NCI-H446 treated with DMSO at 0.1 percent for 48 hours (cell line): ENCODE measurements at regions not wholly inside any gene's neighbourhood (a gene's known extent, or its start where the extent isn't known, plus 50 kb on each side); places are given as distances from the start of the nearest gene placed in this dataset.

Experiments used
- DNase-seq: peaks from one replicate; lab custom pipeline; 2025; lab: John Stamatoyannopoulos, UW

DNA sequence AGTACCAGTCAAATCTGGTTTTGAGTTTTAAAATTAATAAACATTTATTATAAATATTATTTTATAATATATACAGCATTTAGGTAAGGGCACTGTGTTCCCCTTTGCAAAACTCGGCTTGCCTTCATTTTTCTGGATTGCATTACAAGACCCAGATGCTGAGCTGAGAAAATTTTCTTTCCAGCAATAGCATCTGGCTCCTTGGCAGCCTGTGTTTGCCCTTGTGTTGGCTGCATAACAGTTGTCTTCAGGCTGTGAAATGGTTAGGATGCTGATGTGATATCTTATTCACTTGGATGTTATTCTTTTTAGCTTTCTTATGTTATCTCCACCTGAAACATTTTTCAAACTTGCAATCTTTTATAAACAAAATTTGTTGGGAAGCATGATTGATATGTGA, 784.4 kb downstream of the DACH1 start:
- DNase-seq: peak; percentile 13

DNA sequence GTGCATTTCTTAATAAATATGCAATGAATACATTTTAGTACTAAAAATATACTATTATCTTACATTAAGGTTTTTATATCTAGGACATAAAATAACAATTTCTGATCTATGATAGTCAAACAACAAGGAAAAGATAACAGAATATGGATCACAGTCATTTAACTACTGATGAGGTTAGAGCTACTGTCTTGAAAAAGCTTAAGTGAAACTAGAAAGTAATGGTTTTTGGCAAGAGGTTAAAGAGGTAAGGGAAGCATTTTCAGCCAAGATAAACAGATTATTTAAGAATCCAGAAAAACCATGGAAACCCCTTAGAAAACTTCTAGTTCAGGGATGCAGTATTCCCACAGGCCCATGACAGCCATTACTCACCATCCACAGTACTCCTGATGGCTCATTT, 787.4 kb downstream of the DACH1 start:
- DNase-seq: peak; percentile 77

DNA sequence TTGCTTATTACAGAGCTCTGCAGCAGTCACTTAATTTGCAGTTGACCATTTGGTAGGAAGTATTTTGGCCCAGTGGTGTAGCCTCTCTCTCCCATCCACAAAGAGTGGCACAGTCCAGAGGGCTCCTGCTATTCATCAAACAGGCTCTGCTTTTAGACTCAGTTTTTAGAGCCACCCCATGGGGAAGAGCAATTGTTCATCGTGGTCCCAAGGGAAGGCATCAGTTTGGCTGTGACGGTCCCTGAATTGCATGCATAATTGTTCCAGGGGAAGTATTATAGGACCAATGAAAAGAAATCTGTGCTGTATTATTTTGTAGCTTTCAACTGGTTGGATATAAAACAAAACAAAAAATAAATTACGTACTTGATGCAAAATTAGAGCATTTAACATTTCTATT, 799.0 kb downstream of the DACH1 start:
- no peak for DNase-seq

DNA sequence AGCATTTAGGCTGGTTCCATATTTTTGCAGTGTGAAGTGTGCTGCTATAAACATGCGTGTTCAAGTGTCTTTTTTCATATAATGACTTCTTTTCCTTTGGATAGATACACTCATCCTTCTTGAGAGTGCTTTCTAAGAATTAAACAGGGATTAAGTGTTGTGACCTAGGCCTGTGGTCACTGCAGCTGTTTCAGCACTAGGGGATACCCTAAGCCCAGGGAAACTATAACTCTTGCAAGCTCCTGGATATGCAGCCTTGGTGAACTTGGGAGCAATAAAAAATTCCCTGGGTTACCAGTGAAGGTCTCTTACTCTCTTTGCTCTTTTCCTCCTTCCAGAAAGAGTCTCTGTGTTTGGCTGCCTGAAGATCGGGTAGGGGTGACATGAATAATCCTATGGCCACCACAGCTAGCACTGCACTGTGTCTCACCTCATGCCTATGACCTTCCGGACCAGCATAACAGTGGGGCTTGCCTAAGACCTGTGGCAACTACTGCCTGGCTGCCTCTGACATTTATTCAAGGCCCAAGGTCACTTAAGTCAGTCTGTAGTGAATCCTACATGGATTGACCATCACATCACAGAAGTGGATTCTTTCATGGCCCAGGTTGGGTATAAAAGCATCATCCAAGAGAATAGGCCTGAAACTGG, 799.7 kb downstream of the DACH1 start:
- DNase-seq: no peak

DNA sequence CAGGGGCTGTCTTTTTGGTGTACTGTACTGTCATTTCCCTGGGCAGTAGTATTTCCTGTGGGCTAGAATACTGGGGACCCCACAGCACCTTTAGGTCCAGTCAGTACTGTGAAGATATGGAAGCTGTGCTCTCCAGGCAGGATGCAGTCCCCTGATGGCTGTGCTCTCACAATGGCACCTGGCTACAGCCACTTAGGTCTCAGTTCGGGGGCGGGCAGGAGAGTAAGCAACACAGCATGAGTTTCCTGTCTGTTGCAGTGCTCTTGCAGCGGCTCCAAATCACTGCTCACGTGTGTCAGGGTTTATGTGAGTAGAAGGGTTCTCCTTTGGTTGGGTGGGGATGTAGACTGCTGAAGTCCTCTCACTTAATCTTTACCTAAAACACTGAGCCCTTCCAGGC, 810.4 kb downstream of the DACH1 start:
- DNase-seq: no peak

DNA sequence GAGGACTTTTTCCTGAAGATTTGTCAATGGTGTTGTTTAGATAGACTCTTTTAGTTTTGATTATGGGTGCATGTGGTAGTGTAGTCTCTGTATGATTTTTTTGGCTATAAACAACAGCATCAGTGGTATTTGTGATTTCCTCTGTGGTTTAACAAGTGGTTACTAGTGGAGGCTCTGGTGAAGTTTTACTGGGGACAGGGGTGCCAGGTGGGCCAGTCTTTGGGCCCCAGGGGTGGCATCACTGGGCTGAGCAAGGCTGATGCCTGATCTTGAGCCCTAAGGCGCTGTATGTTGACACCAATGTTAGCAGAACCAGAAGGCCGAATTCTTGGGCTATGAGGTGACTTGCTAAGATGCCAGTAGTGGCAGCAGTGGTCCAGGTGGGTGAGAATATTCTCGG, 811.4 kb downstream of the DACH1 start:
- DNase-seq: no peak

DNA sequence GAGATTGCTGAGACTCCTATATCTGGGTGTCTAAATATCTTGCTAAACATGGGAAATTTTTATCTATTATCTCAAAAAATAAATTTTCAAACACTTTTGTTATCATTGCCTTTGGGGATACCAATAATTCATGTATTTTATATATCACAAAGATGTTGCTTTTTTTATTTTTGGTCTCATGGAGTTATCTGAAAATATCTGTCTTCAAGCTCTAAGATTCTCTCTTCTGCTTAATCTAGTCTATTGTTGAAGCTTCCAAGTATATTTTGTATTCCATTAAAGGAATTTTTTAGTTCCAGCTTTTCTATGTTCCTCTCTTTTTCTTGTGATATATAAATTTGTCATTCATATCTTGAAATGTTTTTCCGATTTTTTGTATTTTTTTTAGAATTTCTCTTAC, 812.0 kb downstream of the DACH1 start:
- DNase-seq: no peak

DNA sequence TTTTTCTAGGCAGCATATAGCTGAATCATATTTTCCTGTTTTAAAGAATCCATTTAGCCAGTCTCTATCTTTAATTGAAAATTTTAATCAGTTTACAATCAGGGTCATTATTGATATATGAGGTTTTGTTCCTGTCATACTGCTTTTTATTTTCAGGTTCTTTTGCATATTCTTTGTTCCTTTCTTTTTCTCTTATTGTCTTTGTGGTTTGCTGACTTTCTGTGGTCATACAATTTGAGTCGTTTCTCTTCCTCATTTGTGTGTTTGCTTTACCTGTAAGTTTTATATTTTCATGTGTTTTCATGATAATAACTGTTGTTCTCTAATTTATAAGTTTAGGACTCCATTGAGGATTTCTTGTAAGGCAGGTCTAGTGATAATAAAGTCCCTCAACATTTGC, 812.6 kb downstream of the DACH1 start:
- DNase-seq: no peak

DNA sequence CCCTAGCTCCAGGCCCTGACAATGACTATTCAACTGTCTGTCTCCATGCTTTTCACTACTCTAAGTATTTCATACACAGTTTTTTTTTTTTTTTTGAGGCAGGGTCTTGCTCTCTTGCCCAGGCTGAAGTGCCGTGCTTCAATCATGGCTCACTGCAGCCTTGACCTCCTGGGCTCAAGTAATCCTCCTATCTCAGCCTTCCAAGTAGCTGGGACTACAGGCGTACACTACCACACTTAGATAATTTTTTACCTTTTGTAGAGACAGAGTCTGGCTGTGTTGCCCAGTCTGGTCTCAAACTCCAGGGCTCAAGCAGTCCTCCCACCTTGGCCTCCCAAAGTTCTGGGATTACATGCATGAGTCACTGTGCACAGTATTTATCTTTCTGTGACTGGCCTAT, 815.4 kb downstream of the DACH1 start:
- no peak for DNase-seq

DNA sequence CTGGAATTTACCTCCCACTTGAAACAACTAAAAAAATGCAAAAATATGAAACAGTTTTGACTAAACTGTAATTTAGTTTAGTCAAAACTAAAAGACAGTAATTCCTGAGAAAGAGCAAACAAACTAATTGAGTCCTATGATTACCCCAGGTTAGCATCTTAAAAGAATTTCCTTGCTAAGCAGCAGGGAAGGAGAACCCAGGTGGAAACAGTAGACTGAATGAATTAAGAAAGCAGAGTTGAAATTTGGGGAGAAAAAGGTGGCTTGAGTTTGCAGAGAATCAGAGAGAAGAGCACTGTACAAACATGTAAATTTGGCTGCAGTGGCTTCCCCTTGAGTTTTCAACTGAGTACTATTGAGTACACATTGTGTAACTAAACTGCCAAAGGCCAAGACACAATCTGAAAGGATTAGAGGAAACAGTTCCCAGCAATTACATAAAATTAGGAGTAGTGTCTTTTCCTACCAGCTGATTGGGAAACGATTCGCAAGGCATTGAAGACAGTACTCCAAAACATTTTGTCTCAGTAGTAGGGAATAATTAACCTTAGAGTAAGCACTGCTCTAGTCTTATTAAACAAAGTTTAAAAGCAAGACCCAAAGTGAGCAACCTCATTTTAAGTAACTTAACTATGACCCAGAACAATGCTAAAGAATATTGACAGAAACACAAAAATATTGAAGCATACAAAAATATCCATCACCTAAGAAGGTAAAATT, 820.5 kb downstream of the DACH1 start:
- no peak for DNase-seq

DNA sequence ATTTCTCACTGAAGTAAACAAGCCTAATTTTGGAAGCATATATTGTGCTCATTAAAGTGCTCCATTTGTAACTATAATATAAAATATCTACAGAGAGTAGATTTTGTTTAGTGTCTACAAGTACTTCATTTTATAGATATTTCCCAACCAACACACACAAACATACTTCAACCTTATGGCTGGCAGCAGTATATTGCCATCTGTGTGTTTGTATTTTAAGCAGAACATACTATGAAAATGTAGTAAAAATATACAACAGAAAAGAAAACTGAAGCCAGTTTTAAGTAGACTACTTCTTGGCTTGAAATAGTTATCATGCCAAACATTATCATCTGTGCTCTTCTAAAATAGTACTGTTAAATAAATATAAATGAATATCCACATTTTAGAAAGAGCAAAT, 821.9 kb downstream of the DACH1 start:
- DNase-seq: no peak

DNA sequence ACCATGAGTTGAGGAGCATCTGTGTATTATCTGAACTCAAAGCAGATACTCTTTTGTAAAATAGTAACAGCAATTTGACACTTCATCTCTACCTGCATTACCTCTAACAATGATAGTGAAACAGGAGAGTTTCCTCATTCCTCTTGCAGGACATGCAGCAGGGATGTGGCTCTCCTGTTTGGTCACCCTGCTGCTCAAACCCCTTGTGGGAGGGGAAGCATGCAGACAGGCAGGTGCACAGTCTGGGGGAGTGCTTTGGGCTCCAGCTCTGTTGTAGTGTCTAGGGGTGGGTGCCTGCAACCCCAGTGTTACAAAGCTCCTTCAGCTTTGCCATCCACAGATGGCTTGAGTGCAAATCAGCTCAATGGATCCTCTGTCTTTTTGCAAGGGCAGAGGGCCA, 827.6 kb downstream of the DACH1 start:
- no peak for DNase-seq

DNA sequence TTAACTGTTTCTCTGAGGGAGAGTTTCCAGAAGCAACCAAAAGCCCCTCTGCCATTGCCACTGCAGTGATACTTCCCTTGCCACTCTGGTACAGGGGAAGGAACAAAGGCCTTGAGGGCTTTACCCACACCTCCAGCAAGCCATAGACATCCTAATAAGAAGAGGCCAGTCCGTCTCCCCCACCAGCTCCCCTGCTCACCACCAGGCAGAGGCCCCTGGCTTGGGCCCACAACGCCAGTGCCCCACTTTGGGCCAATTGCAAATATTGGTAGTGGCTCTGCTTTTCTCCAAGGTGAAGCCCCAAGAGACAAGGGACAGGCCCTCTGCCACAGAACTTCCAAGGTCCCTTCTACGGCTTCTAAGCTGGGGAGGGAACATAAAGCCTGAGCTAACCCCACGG, 833.0 kb downstream of the DACH1 start:
- no peak for DNase-seq

DNA sequence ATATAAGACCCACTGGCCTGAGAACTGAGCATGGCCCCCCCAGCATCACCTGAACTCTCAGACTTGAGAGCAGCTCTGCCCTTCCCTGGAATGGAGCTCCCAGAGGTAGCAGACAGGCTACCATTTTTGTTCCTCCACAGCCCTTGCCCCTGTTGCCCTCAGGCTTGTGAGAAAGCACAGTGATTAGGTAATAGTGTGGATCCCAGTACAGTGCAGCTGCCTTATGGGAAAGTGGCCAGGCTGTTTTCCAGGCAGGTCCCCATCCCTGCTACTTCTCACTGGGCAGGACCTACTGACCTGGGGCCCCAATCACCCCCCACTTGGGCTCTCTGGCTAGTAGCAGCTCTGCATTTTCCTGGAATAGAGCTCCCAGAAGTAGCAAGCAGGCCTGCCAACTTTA, 834.0 kb downstream of the DACH1 start:
- no peak for DNase-seq

DNA sequence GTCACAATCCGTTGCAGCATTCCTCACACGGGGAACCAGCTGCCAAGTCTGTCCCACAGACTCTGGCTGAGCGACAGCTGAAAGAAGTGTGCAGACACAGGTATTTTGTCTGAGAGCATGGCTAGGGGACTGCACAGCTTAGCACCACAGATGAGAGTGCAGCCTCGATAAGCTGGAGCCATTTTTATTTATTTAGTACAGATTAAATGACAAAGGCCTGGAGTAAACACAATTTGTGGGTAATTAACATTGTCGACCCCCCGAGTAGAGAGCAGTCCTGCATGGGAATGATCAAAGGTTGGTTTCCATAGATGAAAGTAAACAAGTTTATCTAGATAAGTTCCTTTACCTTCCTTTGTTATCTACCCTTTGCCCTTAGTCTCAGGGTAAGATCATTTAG, 836.2 kb downstream of the DACH1 start:
- no peak for DNase-seq

DNA sequence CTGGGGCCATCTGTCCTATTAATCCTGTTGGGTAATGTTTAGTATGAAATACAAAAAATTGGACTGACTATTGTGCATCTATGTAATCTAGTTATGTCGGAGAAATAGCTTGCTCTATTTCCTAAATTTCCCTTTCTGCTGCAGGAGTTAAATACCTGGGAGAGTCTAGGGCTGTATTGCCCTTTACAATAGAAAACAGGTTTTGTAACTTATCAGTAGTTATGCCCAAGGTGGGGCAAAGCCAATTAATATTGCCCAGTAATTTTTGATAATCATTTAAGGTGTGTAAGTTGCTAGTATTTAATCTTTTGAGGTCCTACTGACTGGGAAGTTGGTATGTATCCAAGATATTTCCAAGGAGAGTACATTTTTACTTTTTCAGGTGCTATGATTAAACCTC, 838.1 kb downstream of the DACH1 start:
- no peak for DNase-seq

DNA sequence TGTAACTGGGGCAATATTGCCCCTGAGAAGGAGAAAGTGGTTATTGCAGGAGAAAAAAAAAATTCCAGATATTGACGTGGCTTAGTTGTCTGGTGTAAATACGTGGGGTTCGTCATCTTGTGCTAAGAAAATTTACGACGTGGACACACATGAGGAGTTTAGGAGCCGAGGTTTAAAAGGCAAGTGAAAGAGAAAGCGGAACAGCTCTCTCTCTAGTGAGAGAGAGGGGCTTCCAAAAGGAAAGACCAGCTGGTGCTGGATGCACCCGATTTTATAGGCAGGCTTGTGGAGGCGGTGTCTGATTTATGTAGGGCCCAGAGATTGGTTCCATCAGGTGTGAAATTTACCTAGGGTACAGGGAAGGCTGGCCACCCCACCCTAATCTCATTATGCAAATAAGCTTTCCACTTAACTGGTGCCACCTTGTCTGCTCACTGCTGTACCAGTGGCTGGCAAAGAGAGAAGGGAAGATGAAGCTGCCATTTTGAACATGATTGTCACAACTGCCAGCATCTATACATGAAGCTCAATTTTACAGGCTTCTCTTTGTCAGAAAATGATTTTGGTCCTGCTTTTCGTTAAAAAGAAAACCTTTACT, 845.1 kb downstream of the DACH1 start:
- DNase-seq: no peak

DNA sequence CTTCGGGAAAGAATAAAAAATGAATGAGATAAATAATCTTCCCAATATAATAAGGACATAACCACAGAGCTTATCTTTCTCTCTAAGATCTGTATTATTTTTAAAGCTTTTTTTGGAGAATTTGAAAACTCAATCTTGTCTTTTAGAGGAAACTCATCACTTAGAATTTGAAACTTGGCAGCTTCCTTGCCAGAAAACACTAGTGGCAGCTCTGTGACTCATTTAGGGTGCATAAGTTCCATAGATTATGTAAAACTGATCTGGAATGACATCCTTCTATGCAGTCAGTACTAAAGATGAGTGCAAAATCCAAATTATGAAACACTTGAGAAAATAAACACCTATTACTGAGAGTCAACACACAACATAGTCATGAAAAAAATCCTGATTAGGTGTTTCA, 848.0 kb downstream of the DACH1 start:
- no peak for DNase-seq

DNA sequence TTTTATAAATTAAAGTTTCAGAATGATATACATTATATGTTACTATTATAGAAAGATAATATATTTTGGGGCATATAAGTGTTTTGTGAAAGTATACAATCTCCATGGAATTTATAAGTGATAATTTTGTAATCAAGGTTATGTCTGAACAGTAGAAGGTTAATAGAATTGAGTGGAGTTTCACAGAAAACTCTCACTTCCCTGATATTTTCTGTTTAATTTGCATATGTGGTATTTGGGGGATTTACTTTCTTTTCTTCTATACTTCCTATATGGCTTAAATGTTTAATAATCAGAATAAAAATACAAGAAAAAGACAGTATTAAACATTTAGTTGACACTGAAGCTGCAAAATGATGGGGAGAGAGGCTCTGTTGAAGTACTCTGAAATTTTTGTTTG, 848.5 kb downstream of the DACH1 start:
- no peak for DNase-seq

DNA sequence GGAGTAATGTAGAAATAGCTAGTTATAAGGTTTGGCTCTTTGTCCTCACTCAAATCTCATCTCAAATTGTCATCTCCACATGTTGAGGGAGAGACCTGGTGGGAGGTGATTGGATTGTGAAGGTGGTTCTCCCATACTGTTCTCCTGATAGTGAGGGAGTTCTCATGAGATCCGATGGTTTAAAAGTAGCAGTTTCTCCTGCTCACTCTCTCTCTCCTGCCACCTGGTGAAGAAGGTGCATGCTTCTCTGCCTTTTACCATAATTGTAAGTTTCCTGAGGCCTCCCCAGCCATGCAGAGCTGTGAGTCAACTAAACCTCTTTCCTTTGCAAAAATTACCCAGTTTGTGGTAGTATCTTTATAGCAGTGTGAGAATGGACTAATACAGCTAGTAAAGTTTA, 849.4 kb downstream of the DACH1 start:
- no peak for DNase-seq

DNA sequence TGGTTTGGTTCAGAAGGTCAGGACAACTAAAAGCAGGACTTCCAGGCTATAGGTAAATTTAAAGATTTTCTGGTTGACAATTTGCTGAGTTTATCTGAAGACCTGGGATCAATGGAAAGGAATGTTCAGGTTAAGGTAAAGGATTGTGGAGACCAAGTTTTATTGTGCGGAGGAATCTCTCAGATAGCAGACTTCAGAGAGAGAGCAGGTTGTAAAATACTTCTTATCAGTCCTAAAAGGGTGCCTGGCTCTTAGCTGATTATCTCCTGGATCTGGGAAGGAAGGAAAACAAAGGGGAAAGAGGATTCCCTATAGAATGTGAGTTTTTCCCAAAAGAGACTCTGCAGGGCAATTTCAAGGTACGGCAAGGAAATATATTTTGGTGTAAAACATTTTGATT, 851.5 kb downstream of the DACH1 start:
- no peak for DNase-seq

DNA sequence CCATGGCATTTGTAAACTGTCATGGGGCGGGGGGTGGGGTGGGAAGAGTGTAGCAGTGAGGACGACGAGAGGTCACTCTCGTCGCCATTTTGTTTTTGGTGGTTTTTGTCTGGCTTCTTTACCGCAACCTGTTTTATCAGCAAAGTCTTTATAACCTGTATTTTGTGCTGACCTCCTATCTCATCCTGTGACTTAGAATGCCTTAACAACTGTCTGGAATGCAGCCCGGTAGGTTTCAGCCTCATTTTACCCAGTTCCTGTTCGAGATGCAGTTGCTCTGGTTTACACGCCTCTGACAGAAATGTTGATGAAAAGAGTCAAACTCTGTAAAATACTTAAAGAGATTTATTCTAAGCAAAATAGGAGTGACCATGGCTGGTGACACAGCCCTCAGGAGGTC, 852.0 kb downstream of the DACH1 start:
- DNase-seq: no peak

DNA sequence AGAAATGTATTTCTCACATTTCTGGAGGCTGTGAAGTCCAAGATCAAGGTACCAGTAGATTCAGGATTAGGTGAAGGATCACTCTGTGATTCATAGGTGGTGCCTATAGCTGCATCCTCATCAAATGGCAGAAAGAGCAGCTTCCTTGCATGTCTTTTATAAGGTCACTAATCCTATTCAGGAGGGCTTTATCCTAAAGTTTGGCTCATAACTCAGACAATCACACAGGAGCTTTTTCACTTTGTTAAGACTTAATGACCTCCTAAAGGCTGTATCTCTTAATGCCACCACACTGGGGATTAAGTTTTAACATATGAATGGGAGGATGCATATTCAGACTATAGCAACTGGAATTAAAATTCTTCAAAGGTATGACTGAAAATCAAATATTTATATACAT, 861.1 kb downstream of the DACH1 start:
- no peak for DNase-seq

DNA sequence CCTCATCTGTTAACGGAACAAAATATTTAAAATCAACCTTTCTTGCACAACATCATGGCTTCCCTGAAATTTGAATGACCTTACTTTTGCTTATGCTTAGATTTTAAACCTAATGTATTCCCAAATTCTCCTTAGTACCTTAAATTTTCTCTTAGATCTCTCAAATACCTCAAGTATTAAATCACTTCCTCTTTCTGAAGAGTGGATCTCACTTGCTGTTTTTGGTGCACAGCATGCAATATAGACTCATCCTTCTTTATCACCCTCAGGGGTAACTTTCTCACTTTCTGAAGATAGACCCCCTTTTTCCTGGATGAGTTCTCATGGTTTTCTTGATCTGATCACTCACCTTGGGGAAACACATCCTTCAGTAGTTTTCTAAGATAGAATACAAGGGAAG, 871.7 kb downstream of the DACH1 start:
- no peak for DNase-seq
